HL-60 (cell line): ENCODE measurements at regions not wholly inside any gene's neighbourhood (a gene's known extent, or its start where the extent isn't known, plus 50 kb on each side); places are given as distances from the start of the nearest gene placed in this dataset.
"Not testable (repeated sequence)": the region's sequence is repeated elsewhere in the genome, so short reads cannot be mapped to it uniquely, and the experiment has no call there.

Experiments
- CTCF ChIP-seq: IDR thresholded peaks from one replicate; pipeline ENCODE4 v1.5.1; 2011; ENCODE audit warnings: low read length, control low read depth, inconsistent platforms; ENCODE audit not compliant: insufficient read depth
- GABPA ChIP-seq: IDR thresholded peaks from 2 replicates; pipeline ENCODE4 v1.6.1; 2012; ENCODE audit warnings: low read depth
- POLR2AphosphoS5 ChIP-seq: IDR thresholded peaks from 2 replicates; pipeline ENCODE4 v1.6.1; 2012; ENCODE audit warnings: low read depth
- TF ChIP-seq, protein P1 (sequence below): IDR thresholded peaks from 2 replicates; pipeline ENCODE4 v1.6.1; 2012; ENCODE audit warnings: low read depth; ENCODE audit not compliant: insufficient replicate concordance

- TF ChIP-seq, protein P1, sequence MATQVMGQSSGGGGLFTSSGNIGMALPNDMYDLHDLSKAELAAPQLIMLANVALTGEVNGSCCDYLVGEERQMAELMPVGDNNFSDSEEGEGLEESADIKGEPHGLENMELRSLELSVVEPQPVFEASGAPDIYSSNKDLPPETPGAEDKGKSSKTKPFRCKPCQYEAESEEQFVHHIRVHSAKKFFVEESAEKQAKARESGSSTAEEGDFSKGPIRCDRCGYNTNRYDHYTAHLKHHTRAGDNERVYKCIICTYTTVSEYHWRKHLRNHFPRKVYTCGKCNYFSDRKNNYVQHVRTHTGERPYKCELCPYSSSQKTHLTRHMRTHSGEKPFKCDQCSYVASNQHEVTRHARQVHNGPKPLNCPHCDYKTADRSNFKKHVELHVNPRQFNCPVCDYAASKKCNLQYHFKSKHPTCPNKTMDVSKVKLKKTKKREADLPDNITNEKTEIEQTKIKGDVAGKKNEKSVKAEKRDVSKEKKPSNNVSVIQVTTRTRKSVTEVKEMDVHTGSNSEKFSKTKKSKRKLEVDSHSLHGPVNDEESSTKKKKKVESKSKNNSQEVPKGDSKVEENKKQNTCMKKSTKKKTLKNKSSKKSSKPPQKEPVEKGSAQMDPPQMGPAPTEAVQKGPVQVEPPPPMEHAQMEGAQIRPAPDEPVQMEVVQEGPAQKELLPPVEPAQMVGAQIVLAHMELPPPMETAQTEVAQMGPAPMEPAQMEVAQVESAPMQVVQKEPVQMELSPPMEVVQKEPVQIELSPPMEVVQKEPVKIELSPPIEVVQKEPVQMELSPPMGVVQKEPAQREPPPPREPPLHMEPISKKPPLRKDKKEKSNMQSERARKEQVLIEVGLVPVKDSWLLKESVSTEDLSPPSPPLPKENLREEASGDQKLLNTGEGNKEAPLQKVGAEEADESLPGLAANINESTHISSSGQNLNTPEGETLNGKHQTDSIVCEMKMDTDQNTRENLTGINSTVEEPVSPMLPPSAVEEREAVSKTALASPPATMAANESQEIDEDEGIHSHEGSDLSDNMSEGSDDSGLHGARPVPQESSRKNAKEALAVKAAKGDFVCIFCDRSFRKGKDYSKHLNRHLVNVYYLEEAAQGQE: not testable (repeated sequence)
- not testable (repeated sequence) for TF ChIP-seq CTCF, POLR2AphosphoS5, GABPA
Observed at GRCh38 chr3:145709779-145710178, 451.2 kb downstream of the PLOD2 start.
